GM03348 (cell line): ENCODE measurements at regions not wholly inside any gene's neighbourhood (a gene's known extent, or its start where the extent isn't known, plus 50 kb on each side); places are given as distances from the start of the nearest gene placed in this dataset.
"Not testable (repeated sequence)": the region's sequence is repeated elsewhere in the genome, so short reads cannot be mapped to it uniquely, and the experiment has no call there.

Experiments
- DNase-seq: peaks from one replicate; pipeline ENCODE4 v3.0.0; 2012; ENCODE audit warnings: low spot score

DNA sequence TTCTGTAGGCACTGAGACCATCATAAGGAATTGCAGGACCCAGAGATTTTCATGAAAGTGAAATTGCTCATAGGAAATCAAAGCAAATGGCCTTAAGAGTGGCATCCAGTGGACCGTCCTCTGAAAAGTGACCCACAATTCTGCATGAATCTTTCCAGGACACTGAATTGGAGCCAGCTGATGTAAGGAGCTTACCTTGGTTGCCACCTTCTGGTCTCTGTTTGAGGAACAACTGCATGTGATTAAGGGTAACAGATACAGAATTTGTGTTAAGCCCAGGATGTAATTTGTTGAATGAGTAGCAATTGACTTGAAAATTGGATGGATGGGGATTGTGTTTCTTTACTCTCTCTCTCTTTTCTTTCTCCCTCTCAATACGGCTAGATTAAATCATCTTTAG is 49.9 kb upstream of the GAS1 start:
- DNase-seq = no peak

DNA sequence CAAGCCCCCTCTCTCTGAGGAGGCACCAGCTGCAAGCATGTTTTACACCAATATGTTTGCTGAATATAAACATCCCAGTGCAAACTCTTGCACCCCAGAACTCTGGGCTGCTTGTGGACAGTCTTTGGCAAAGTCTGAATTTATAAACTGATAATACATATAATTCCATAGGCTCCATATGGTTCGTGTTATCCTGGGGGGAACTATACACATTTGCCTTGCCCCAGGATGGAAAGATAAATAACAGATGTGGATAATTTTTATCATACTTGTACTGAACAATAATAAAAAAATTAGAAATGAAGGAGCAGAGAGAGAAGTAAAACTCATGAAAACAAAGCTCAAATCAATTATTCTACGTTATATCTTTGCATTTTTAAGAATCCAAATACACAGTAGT is 50.6 kb upstream of the GAS1 start:
- no peak for DNase-seq

DNA sequence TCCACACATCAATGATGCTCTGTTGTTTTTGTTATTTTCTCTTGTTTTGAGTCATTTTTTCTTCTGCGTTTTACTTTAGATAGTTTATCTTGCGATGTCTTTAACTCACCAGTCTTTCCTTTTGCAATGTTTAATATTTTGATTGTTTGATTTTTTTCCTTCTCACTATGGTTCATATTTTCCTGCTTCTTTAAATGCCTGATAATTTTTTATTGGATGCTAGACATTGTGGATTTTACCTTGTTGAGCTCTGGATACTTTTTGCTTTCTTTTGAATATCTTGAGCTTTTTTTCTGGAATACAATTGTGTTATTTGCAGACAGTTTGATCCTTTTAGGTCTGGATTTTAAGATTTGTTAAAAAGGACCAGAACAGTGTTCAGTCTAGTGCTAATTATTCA is 55.2 kb upstream of the GAS1 start:
- no peak for DNase-seq

DNA sequence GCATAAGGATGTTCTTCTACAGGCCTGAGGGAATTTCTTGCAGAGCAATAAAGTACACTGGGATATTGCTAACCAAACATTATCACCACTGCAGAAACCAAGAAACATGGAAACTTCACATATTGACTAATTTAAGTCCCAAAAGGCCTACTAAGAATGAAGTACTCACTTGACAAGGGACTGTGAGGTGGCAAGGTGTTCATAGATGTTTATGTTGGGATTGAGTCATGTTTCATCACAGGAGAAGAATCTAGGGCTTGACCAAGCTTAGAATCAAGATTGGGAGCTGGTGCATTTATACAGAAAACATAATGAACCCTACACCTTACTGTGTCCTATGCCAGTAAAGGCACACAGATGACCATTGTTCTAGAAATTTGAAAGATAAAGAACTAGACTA is 56.7 kb upstream of the GAS1 start:
- DNase-seq = no peak

DNA sequence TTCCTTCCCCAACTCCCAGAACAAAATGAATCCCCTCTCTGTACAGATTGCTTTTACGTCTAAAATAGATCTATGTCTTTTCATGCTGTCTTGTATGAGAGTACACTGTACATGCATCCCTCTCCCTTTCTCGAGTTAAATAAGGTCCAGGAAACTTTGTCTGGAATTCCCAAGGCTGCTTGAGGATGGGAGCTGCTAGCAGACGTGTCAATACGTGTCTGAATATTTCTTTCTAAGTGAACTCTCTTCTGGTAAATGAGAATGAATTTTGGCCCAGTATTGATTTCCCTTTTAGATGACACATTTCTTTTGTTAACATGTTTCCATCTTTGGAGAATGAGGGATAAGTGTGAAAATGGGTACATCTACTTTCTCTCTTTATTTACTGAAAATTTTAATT is 59.6 kb upstream of the GAS1 start:
- DNase-seq = no peak

DNA sequence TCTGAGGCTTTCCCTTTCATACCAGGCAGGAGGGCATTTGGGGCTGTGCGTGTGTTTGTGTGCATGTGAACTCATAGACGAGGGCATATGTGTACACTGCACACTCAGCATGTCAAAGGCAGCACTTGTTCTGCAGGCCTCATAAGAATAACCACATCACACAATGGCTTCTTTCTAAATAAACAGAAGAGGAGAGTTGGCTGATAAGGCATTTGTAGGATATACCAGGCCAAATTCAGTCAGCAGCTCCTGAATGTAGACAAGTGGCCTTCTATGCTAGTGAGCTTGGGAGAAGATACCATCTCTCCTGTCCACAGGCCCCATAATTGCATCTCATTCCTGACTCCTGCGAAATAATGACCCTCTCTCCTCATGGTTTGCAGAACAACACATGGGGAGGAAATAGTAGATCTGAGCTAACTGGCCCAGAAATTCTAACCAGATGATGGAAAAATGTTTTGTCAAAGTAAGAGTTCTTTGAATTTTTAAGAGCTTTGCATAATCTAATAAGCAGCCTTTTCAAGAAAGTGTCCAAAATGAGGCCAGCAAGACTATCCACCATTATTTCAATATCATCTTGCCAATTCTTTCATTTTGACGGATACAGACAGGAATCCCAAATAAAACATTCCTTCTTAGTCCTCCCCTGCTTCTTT is 60.5 kb upstream of the GAS1 start:
- peak; percentile 52 for DNase-seq

DNA sequence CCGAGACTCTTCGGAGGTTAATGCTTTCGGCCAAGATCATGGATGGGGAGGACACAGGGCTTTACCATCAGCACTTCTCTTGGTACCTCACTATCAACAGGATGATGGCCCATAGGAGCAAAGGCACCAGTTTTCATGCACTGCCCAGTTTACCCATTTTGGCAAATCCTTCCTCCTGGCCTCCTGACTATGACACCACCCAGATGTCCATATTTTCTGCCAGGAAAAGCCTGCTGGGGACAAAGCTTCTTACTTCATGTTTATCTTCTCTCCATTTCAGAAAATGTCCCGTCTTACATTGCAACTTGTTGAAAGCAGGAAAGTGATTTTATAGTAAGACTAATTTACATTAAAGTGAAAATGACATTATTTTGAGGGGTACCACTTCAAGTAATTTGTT is 61.4 kb upstream of the GAS1 start:
- no peak for DNase-seq

DNA sequence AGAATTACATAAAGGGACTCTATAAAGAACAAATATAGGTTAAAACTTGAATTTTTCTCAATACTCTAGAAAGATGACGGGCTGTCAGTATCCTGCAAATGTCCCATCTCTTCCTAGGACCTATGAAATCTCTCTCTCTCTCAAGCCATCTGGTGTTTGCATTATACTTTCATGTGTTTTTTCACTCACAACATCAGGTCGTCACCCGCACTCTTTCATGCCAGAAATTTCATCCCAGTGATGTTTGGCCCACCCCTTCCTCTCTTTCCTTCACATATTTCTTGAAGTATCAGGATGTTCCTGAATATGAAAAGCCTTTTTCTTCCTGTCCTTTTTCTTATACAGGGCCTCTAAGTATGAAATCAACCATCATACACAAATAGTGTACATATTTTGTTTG is 63.3 kb upstream of the GAS1 start:
- DNase-seq = no peak

DNA sequence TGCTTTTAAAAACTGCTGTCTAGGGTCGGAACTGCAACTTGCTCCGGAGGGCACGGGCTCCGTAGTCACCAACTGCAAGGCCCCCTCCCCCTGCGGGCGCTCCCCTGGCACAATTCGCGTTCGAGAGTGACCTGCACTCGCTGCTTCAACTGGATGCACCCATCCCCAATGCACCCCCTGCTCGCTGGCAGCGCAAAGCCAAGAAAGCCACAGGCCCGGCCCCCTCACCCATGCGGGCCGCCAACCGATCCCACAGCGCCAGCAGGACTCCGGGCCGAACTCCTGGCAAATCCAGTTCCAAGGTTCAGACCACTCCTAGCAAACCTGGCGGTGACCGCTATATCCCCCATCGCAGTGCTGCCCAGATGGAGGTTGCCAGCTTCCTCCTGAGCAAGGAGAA is 64.2 kb upstream of the GAS1 start:
- DNase-seq = no peak

DNA sequence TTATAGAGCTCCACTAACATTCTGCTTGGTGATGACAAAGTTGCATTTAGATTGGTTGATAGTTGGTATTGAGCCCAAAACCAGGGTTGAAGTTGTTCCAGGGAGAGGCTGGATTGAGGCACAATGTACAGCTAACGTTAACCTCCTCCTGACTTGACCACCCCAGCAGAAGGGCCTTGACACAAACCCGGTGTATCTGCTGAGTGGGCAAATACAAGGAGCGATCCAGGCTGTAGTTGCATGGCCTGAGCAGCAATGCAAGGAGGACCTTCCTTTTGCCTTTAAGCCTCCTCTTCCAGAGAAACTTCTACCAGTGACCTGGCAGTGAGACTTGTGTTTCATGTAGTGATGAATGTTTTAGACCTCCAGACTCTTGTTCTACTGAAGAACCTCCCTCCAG is 66.2 kb upstream of the GAS1 start:
- no peak for DNase-seq

DNA sequence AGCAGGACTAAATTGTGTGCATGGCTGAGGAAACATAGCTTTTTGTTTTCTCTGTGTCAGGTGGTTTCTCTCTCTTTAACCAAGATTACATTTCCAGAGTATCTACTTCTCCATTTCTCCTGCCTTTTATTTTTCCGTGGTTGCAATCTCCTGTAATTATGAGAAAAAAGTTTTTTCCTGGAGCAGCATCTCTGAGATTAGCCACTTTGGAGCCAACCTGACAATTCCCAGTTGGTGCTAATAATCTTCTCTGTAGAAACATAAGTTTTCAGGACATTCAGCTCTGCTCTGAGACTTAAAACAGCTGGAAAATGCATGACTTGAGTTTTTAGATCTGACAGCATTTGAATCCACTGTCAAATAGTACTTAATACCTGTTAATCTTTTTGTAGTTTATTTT is 67.1 kb upstream of the GAS1 start:
- DNase-seq = no peak

DNA sequence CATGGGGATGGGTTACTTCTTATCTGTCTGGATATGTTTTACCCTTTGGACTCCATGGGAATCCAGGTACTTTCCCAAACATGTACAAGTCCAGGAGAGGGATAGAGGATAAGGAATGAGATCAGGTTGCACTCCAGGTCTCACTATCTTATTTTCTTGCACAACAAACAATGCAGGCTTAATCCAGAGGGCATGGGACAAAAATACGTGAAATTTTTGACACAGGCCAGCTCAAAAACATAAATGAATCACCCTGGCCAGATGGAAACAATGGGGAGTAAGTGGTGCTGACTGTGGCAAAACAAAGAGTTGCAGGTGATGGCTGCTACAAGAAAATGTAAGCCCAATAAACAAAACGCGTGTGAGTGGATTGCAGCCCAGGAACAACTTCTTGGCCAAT is 69.4 kb upstream of the GAS1 start:
- DNase-seq = no peak

DNA sequence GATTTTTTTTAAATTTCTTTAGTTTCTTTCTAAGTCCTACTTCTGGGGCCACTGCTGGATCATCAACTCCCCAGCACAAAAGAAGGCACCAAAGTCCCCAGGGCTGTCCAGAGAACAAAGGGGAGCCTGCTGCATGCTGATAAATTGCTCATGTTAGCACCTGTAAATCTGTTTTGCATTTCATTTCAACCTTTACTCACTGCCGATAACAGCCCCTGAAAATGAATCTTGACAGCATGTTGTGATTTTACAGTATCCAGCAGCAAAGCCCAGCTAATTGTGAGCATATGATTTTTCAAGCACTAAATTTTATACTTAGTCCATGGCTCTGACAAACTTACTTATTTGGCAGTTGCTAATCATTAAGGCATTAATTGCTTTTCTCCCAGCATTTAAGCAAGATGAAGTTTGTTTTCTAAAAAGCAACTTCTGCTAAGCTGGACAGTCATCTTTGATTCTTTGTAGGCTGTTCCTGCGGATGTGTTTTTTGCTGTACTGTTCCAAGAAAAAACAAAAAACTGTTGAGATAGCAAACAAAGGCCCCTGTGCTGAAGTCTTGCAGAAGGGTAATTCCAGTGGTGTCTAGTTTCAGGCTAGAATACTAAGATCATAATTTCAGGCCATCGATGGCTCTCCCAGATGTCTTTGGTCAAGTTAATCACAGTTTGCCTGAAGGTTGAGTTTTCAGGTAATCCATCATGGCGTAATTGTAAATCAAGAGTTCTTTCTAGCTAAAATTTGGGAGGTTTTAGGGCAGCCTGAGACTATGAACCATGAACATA is 73.1 kb upstream of the GAS1 start:
- DNase-seq = no peak

DNA sequence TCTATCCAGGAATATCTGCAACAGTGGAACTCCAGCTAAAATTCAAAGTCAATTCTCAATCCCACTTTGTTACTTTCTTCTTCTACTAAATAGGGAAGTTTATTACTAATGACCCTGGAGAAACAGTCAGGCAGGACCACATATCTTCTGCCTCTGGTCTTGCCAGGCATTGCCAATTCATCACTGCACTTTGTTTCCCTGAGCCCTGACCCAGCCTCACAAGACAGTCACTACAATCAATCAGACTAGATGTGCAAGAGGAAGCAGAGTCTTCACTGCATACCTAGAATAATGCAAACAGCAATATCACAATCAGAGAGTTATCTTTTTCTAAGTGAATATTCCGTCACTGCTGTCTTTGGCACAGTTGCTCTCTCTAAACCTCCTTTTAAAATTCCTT is 74.9 kb upstream of the GAS1 start:
- DNase-seq = no peak

DNA sequence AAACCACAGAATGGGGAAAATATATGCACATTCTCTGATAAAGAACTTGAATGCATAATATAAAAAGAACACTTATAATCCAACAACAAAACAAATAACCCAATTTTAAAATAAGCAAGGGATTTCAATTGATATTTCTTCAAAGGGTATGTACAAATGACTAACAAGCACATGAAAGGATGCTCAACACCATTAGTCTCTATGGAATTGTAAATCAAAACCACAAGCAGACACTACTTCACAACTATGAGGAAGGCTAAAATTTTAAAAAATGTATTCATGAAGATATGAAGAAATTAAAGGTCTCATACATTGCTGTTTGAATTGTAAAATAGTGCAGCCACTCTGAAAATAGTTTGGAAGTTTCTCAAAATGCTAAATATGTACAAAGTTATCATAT is 78.9 kb upstream of the GAS1 start:
- no peak for DNase-seq

DNA sequence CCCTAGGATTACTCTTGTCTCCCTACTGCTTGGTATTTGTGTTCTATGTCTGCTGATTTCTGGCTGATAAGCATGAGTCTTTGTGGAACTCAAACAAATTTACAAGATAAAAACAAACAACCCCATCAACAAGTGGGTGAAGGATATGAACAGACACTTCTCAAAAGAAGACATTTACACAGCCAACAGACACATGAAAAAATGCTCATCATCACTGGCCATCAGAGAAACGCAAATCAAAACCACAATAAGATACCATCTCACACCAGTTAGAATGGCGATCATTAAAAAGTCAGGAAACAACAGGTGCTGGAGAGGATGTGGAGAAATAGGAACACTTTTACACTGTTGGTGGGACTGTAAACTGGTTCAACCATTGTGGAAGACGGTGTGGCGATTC is 81.5 kb upstream of the GAS1 start:
- DNase-seq = not testable (repeated sequence)

DNA sequence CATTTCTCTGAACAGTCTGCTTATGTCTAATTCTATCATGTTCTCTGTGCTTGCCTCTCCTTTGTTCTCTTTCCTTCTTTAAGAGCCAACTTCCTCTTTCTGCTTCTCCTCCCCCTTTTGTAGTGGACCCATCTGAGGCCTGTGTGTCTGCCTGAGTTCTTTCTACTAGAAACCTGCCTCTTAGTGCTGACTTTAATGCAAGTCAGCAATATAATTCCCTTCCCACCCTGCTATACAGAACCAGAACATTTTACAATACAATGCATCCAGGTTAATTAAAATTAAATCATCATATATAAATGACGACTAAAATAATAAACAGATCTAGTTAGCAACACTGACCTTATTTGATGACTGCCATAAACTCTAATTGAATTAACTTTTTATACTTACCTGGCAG is 82.6 kb upstream of the GAS1 start:
- no peak for DNase-seq

DNA sequence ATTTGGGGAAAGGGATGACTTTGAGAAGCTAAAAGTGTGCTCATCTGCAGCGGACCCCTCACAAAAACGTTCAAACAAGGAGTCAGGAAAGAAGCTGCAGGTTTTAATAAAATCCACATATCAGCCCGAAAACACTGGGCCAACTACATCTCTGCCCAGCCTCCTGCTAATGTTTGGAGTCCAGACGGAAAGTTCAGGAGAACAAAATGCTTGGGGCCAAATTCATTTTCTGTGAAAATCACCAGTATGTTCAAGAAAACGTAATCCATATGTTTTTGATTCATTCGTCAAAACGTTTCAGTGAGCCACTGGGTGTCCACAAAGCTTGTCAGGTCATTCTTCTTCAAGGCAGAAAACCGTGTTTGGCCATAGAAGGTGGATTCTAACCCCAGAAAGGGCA is 87.5 kb upstream of the GAS1 start:
- DNase-seq = peak; percentile 9

DNA sequence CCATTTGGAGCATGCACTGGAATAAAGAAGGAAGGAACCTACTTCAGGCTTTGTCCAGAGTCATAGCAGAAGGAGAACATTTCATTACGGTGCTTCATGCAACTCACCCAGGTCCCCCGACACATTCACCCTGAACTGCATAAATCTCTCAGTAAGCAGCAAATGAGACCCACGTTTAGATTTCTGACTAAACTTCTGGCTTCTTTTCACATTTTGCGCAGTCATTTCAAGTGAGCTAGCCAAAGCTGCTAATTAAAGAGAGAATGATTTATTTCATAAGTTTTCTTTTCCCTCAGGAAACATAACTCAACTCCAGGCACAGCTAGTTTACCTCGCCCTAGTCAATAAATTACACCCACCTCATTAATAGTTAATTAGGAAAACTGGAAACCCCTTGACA is 88.6 kb upstream of the GAS1 start:
- peak; percentile 66 for DNase-seq

DNA sequence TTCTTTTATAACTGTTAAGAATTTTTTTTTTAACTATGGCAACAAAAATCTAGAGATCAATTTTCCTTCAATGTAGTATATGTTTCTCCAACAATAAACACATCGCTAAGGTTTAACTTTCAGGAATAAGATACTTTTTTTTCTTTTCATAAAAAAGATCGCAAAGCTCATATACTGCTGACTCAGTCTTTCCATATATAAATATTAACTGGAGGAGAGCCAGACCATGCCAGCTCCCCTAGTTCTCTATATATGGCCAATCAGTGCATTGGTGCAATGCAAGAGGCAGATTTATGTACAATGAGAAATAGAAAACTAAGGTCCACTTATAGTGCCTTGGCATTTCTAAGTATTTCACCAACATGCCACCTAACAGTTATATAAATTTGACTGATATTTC is 89.2 kb upstream of the GAS1 start:
- no peak for DNase-seq

DNA sequence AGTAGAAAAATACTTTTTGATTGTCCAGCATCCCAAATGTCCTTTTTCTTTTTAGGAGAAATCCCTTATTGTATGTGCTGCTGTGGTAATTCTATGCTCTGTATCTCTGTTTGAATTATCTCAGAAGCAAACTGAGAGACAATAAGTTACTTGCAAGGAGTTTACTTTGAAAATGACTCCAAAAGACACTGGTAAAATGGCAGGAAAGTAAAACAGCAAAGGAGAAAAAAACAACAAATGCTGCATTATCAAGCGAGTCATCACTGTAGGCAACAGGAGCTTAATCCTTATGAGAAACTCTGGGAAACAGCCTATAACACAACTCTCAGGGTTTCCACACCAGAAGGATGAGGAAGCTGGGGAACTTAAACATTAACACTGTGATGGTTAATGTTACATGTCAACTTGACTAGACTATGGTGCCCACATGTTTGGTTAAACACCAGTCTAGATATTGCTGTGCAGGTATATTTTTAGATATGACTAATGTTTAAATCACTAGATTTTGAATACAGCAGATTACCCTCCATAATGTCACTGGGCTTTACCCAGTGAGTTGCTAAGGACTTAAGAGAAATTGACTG is 92.6 kb upstream of the GAS1 start:
- DNase-seq = peak; percentile 16

DNA sequence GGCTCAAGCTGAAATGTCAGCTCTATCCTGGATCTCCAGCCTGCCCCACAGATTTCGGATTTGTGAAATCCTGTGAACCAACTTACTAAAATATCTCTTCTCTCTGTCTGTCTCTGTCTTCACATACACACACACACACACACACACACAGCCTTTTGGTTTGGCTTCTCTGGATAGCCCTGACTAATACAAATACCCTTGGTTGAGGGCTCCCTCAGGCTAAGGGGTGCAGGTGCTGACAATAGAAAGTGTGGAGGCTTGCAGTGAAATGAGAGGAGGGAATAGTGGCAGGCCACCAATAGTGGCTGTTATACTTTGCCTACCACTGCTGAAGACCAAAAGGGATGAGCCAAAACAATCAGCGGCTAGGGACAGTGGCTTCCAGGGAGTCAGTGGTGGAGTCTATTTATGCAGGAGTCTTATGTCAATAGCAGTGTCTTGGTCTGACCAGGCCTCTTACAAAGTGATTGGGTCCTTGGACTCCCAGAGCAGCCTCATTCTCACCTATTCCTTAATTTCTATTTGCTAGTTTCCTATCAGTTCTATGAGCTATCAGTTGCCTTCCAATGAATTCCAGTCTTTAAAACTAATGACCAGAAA is 93.2 kb upstream of the GAS1 start:
- no peak for DNase-seq

DNA sequence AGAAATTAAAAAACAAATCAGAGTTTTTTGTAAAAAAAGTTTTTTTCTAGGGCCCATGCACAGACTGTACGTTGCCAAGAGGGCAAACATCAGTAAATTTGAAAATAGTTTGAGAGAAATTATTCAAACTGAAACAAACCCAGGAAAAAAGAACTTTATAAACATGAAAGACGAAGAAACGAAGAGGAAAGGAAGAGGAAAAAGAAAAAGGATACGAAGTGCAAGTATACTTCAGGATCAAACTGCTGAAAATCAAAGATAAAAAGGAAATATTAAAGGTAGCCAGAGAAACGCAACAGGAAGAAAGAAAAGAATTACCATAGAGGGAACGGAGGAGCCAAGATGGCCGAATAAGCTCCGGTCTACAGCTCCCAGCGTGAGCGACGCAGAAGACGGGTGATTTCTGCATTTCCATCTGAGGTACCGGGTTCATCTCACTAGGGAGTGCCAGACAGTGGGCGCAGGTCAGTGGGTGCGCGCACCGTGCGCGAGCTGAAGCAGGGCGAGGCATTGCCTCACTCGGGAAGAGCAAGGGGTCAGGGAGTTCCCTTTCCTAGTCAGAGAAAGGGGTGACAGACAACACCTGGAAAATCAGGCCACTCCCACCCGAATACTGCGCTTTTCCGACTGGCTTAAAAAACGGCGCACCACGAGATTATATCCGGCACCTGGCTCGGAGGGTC is 94.4 kb upstream of the GAS1 start:
- DNase-seq = not testable (repeated sequence)
